Mononuclear cell (primary cell): ENCODE measurements at regions not wholly inside any gene's neighbourhood (a gene's known extent, or its start where the extent isn't known, plus 50 kb on each side); places are given as distances from the start of the nearest gene placed in this dataset.

Experiments
- H3K27me3 ChIP-seq: 2 replicates; pipeline ENCODE4 v1.6.0; 2011; ENCODE audit warnings: low read length, control low read depth; ENCODE audit not compliant: insufficient read depth
- H3K4me1 ChIP-seq: 2 replicates; pipeline ENCODE4 v1.5.1; 2011; ENCODE audit warnings: mild to moderate bottlenecking, low read length, control low read depth; ENCODE audit not compliant: insufficient read depth
- H3K4me3 ChIP-seq: 2 replicates; pipeline ENCODE4 v1.5.1; 2011; ENCODE audit warnings: mild to moderate bottlenecking, low read length, moderate library complexity
- H3K9me3 ChIP-seq: 2 replicates; pipeline ENCODE4 v1.5.1; 2011; ENCODE audit warnings: low read depth, mild to moderate bottlenecking, control low read depth, low read length

DNA sequence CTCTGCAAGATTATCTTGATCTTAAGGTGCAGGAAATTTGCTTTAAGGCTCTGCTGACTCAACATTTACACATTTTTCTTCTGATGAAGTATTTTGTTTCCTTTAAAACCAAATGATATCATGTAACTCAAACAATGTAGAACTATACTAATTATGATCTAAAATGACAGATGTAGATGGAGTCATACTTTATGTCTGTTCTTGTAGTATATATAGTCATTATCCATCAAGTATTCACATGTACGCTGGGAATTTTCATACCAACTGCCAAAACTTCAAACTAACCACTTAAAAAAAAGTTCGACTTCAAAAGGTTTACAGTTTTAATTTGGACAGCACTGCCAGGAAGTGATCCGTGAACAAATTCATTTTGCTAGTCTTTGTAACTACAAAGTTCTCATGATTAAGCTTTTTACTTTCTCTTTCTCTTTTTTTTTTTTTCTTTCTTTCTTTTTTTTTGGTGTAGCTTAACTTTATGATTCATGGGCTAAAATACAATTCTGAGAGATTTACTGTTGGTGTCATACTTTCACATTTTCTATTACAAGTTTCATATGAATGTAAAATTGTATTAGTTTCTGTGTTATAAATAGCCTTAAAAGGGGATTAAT lies 509.0 kb upstream of the CXADR start:
- no peaks in the 10 kb centered on the region for H3K9me3 ChIP-seq
- no peaks in the 10 kb centered on the region for H3K4me1 ChIP-seq
- no peak overlapping the region for H3K4me3 ChIP-seq
- H3K27me3 ChIP-seq = no peaks in the 10 kb centered on the region

GRCh38 chr21:17032141-17032655 lies 480.6 kb upstream of the CXADR start:
- Histone ChIP-seq H3K27me3 (no peaks in the 10 kb centered on the region), H3K4me1 (no peaks in the 10 kb centered on the region), H3K9me3 (no peaks in the 10 kb centered on the region), H3K4me3 (no peak overlapping the region)

GRCh38 chr21:17044696-17045095 lies 468.1 kb upstream of the CXADR start:
- Histone ChIP-seq H3K9me3 (no peaks in the 10 kb centered on the region), H3K27me3 (no peaks in the 10 kb centered on the region), H3K4me1 (no peaks in the 10 kb centered on the region), H3K4me3 (no peak overlapping the region)

GRCh38 chr21:17045214-17045853 lies 467.5 kb upstream of the CXADR start:
- Histone ChIP-seq H3K4me1 (no peaks in the 10 kb centered on the region), H3K4me3 (no peak overlapping the region), H3K9me3 (no peaks in the 10 kb centered on the region), H3K27me3 (no peaks in the 10 kb centered on the region)

DNA sequence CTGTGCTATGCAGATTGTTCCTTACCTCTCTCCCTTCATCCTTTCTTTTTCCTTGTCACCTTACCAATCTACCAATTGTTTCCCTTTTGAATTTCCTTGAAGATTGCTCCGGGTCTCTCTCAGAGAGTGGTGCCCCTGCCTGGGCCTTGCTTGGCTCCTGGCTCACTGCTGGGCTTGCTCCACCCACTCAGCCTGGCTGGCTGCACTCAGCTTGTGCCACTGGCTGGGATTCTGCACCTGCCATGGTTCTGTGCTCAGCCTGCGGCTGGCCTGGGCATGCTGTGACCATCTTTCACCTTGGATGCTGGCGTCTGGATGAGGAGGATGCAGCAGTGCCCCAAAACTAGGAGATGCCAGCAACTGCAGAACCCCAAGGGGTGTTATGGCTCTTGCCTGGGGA lies 463.9 kb upstream of the CXADR start:
- no peak overlapping the region for H3K4me3 ChIP-seq
- no peaks in the 10 kb centered on the region for H3K27me3 ChIP-seq
- no peaks in the 10 kb centered on the region for H3K9me3 ChIP-seq
- H3K4me1 ChIP-seq = no peaks in the 10 kb centered on the region

- H3K4me3 ChIP-seq = no peak overlapping the region
- no peaks in the 10 kb centered on the region for H3K4me1 ChIP-seq
- no peaks in the 10 kb centered on the region for H3K9me3 ChIP-seq
- H3K27me3 ChIP-seq = no peaks in the 10 kb centered on the region
Measured at GRCh38 chr21:17050156-17050555, 462.7 kb upstream of the CXADR start.

DNA sequence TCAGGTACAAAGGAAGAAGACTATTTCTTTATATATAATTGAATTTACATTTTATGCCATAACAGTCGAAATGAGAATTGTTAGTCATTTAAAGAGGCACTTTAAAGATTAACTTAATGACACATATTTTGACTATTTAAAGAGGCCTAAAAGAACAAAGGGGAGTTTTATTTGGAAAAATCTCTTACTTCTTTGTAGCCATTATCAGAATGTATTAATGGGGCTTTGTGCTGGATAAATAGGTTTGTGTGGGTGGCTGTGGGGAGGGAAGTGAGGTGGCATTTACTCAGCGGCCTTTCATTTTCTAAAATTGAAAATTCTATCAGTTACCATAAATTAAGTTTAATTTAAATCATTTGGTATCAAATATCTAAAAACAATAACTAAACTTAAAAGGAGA lies 462.2 kb upstream of the CXADR start:
- H3K4me1 ChIP-seq = no peaks in the 10 kb centered on the region
- no peaks in the 10 kb centered on the region for H3K27me3 ChIP-seq
- H3K9me3 ChIP-seq = no peaks in the 10 kb centered on the region
- no peak overlapping the region for H3K4me3 ChIP-seq

- H3K4me1 ChIP-seq = no peaks in the 10 kb centered on the region
- H3K27me3 ChIP-seq = no peaks in the 10 kb centered on the region
- H3K4me3 ChIP-seq = no peak overlapping the region
- H3K9me3 ChIP-seq = peaks cover 4% of the 10 kb centered on the region
Measured at GRCh38 chr21:17051054-17051453, 461.8 kb upstream of the CXADR start.

DNA sequence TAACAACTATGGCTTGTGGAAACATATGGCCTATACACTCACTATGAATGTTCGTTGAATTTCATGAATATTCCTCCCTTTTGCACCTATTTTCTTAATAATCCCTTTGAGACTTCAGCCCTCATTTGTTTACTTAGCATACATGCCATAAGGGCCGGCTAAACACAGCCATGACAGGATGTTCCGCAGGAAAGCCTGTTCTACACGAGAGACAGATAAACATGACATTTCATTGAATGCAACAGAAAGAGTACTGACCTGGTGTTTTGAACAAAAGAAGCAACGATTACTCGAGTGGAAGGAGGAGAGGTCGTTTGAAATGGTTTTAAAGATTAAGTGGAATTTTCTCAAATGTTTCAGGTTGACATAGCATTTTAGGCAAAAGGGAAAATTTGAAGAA lies 459.5 kb upstream of the CXADR start:
- H3K4me3 ChIP-seq = no peak overlapping the region
- no peaks in the 10 kb centered on the region for H3K27me3 ChIP-seq
- peaks cover 4% of the 10 kb centered on the region for H3K9me3 ChIP-seq
- no peaks in the 10 kb centered on the region for H3K4me1 ChIP-seq

- H3K4me1 ChIP-seq = no peaks in the 10 kb centered on the region
- H3K9me3 ChIP-seq = peaks cover 4% of the 10 kb centered on the region
- H3K27me3 ChIP-seq = no peaks in the 10 kb centered on the region
- no peak overlapping the region for H3K4me3 ChIP-seq
Measured at GRCh38 chr21:17059936-17060335, 452.9 kb upstream of the CXADR start.

DNA sequence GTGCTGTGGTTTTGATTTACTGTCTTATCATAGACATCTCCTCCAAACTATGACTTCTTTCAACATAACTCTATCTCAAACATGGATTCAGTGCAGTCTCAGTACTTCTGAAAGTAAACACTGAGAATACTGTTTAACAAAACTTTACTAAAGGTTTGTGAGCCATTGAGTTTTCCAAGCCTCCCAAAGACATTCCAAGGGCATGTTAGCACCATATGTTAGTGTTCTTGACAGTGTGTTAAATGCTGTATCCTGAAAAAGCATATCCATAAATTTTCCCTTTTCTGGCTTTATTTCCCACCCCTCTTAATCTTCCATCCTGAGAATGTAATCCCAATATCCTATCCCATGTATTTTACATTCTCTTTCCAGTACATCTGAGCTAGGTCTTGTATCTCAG lies 446.8 kb upstream of the CXADR start:
- no peaks in the 10 kb centered on the region for H3K27me3 ChIP-seq
- no peaks in the 10 kb centered on the region for H3K4me1 ChIP-seq
- H3K9me3 ChIP-seq = no peaks in the 10 kb centered on the region
- H3K4me3 ChIP-seq = no peak overlapping the region

- no peaks in the 10 kb centered on the region for H3K4me1 ChIP-seq
- no peaks in the 10 kb centered on the region for H3K9me3 ChIP-seq
- H3K4me3 ChIP-seq = no peak overlapping the region
- no peaks in the 10 kb centered on the region for H3K27me3 ChIP-seq
Measured at GRCh38 chr21:17071093-17071492, 441.8 kb upstream of the CXADR start.

GRCh38 chr21:17081193-17081592 lies 431.6 kb upstream of the CXADR start:
- H3K9me3 ChIP-seq = no peaks in the 10 kb centered on the region
- no peak overlapping the region for H3K4me3 ChIP-seq
- H3K4me1 ChIP-seq = no peaks in the 10 kb centered on the region
- H3K27me3 ChIP-seq = no peaks in the 10 kb centered on the region

DNA sequence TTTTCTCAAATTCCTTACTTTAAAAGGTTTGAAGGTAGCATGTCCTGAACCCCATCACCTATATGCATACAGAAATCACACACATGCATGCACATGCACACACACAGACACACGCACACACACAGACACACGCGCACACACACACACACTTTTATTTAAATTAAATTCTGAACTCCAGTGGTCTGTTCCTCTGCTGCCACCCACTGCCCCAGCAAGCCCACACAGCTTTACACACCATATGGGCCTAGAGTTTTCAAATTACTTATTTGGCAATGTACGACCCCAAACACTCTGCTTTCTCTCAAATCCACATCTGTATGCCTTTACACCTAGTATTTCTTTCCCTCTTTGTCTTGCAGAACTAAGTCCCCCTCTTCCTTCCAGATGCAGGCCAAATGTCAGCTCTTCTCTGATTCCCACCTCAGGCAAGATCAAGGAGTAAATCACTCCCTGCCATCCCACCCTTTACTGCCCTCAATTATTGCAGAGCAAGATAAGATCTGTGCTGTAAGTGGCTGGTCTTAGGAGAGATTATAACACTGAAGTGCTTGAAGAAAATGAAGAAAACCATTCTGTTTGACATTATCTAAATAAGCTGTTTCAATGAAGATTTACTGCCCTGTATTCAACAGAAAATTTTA lies 429.9 kb upstream of the CXADR start:
- no peaks in the 10 kb centered on the region for H3K27me3 ChIP-seq
- H3K9me3 ChIP-seq = no peaks in the 10 kb centered on the region
- no peaks in the 10 kb centered on the region for H3K4me1 ChIP-seq
- no peak overlapping the region for H3K4me3 ChIP-seq

GRCh38 chr21:17085707-17086106 lies 427.1 kb upstream of the CXADR start:
- H3K9me3 ChIP-seq = no peaks in the 10 kb centered on the region
- no peaks in the 10 kb centered on the region for H3K27me3 ChIP-seq
- no peaks in the 10 kb centered on the region for H3K4me1 ChIP-seq
- H3K4me3 ChIP-seq = no peak overlapping the region

- Histone ChIP-seq H3K9me3 (no peaks in the 10 kb centered on the region), H3K4me1 (no peaks in the 10 kb centered on the region), H3K4me3 (no peak overlapping the region), H3K27me3 (no peaks in the 10 kb centered on the region)
Measured at GRCh38 chr21:17088500-17088899, 424.3 kb upstream of the CXADR start.
